Suprapubic skin (tissue), 4 donors: ENCODE measurements at regions not wholly inside any gene's neighbourhood (a gene's known extent, or its start where the extent isn't known, plus 50 kb on each side); places are given as distances from the start of the nearest gene placed in this dataset.
A peak's percentile ranks its signal among the peaks of the same experiment; 100 is the strongest.

ENCODE experiments used
- DNase-seq, 2 donors: peaks; one replicate each; pipeline ENCODE4 v3.0.0-alpha.2; 2019; ENCODE audit warnings: low spot score in 2 of 2
- H3K27ac ChIP-seq: fragments of 200-600 bp; sonication (generic); one replicate; pipeline ENCODE4 v1.5.1; 2019
- H3K27me3 ChIP-seq: fragments of 200-600 bp; sonication (generic); one replicate; pipeline ENCODE4 v1.5.1; 2019
- H3K36me3 ChIP-seq: fragments of 200-600 bp; sonication (generic); one replicate; pipeline ENCODE4 v1.5.1; 2019
- H3K4me1 ChIP-seq: fragments of 200-600 bp; sonication (generic); one replicate; pipeline ENCODE4 v1.5.1; 2019
- H3K4me3 ChIP-seq: fragments of 200-600 bp; sonication (generic); one replicate; pipeline ENCODE4 v1.5.1; 2019; ENCODE audit warnings: mild to moderate bottlenecking
- H3K9me3 ChIP-seq: fragments of 200-600 bp; sonication (generic); one replicate; pipeline ENCODE4 v1.5.1; 2019
- EP300 ChIP-seq: sonication (generic); formaldehyde crosslinking; IDR thresholded peaks from one replicate; pipeline ENCODE4 v1.6.1; 2017; ENCODE audit warnings: antibody characterized with exemption
- POLR2A ChIP-seq, 2 donors: fragments of 450-650 bp; IDR thresholded peaks; one replicate each; pipeline ENCODE4 v1.6.1; 2017; ENCODE audit warnings: antibody characterized with exemption in 2 of 2, mild to moderate bottlenecking in 2 of 2, moderate library complexity in 2 of 2
- POLR2AphosphoS5 ChIP-seq, 3 donors: sonication (generic); formaldehyde crosslinking; IDR thresholded peaks; one replicate each; pipeline ENCODE4 v1.6.1; 2017; ENCODE audit warnings: antibody characterized with exemption in 3 of 3
- WGBS: methylation state at CpG from one replicate; pipeline ENCODE4 v1.1.5; 2018; 5-methylcytosine and 5-hydroxymethylcytosine counted together
- TF ChIP-seq, protein P1 (sequence below), 2 donors: fragments of 200-600 bp in 1 of 2; fragments of 450-650 bp in 1 of 2; sonication (generic) in 1 of 2; IDR thresholded peaks; one replicate each; pipeline ENCODE4 v1.5.1; 2016 to 2019; ENCODE audit warnings: antibody characterized with exemption in 2 of 2, mild to moderate bottlenecking in 1 of 2, moderate library complexity in 1 of 2

- H3K36me3 ChIP-seq: no peaks in the 10 kb centered on the region
- H3K4me1 ChIP-seq: peaks cover 8% of the 10 kb centered on the region
- 57% methylated on average over 12 of the region's 23 CpGs for WGBS
- H3K27ac ChIP-seq: no peak overlapping the region
- H3K4me3 ChIP-seq: no peak overlapping the region
- no peaks in the 10 kb centered on the region for H3K9me3 ChIP-seq
- H3K27me3 ChIP-seq: peaks cover 6% of the 10 kb centered on the region
- TF ChIP-seq POLR2AphosphoS5 (IDR thresholded peaks at IDR 0.05) (no peak), POLR2A (IDR thresholded peaks at IDR 0.05) (no peak), EP300 (no peak)
- TF ChIP-seq, protein P1, sequence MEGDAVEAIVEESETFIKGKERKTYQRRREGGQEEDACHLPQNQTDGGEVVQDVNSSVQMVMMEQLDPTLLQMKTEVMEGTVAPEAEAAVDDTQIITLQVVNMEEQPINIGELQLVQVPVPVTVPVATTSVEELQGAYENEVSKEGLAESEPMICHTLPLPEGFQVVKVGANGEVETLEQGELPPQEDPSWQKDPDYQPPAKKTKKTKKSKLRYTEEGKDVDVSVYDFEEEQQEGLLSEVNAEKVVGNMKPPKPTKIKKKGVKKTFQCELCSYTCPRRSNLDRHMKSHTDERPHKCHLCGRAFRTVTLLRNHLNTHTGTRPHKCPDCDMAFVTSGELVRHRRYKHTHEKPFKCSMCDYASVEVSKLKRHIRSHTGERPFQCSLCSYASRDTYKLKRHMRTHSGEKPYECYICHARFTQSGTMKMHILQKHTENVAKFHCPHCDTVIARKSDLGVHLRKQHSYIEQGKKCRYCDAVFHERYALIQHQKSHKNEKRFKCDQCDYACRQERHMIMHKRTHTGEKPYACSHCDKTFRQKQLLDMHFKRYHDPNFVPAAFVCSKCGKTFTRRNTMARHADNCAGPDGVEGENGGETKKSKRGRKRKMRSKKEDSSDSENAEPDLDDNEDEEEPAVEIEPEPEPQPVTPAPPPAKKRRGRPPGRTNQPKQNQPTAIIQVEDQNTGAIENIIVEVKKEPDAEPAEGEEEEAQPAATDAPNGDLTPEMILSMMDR (IDR thresholded peaks at IDR 0.05): no peak
- no peak for DNase-seq
These were observed 196.4 kb downstream of the IGLL1 start for GRCh38 chr22:23383491-23384361.

- 72% methylated on average over 12 of the region's 16 CpGs for WGBS
These were observed 197.5 kb downstream of the IGLL1 start for GRCh38 chr22:23382428-23383218.

DNA sequence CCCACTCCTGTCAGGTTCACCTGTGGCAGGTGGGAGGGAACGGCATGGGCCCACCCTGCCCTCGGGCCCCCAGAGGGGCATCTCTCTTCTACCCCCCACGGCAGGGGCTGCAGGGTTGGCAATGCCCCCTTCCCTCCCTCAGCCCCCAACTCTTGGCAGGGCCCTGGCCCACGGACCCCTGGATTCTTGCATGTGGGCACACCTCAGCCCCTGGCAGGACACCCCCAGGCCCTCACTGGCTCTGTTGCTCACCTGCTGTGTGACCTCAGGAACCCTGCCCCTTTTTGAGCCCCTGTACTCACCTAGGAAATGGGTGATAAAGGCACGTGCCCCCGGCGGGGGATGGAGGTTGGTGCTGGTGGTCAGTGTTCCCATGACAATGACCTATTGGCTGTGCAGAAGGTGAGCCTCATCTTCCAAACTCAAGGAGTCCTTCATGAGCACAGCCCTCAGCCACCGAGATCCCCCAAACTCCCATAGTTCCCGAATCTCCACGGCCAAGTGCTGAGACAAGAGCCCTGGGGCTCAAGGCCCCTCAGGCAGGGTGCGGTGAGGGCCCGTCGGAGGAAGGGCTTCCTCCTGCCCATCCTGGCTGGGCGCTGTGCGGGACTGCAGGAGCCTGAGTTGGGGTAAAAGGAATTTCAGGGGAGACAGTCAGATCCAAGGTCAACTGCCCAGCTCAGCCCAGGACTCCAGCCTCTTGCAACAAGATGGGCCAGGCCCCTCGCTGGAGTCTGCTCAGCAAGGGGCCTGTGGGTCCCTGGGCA is 198.2 kb downstream of the IGLL1 start:
- Histone ChIP-seq H3K4me3 (no peak overlapping the region), H3K4me1 (peaks cover 8% of the 10 kb centered on the region), H3K36me3 (no peaks in the 10 kb centered on the region), H3K9me3 (no peaks in the 10 kb centered on the region), H3K27ac (no peak overlapping the region), H3K27me3 (peaks cover 6% of the 10 kb centered on the region)
- WGBS: 77% methylated on average over 12 of the region's 16 CpGs
- peak in 1 of 2 donors; percentile 44 for DNase-seq
- TF ChIP-seq, protein P1 (IDR thresholded peaks at IDR 0.05): no peak
- TF ChIP-seq EP300 (no peak), POLR2AphosphoS5 (IDR thresholded peaks at IDR 0.05) (no peak), POLR2A (IDR thresholded peaks at IDR 0.05) (no peak)

More at GRCh38 chr22:23382428-23383218, 197.5 kb downstream of the IGLL1 start:
- no peaks in the 10 kb centered on the region for H3K9me3 ChIP-seq
- peaks cover 8% of the 10 kb centered on the region for H3K4me1 ChIP-seq
- no peak overlapping the region for H3K4me3 ChIP-seq
- peaks cover 6% of the 10 kb centered on the region for H3K27me3 ChIP-seq
- no peak overlapping the region for H3K27ac ChIP-seq
- H3K36me3 ChIP-seq: no peaks in the 10 kb centered on the region
- TF ChIP-seq POLR2AphosphoS5 (IDR thresholded peaks at IDR 0.05) (no peak), EP300 (no peak), POLR2A (IDR thresholded peaks at IDR 0.05) (no peak)
- TF ChIP-seq, protein P1 (IDR thresholded peaks at IDR 0.05): no peak
- DNase-seq: peak in 1 of 2 donors; percentile 72

DNA sequence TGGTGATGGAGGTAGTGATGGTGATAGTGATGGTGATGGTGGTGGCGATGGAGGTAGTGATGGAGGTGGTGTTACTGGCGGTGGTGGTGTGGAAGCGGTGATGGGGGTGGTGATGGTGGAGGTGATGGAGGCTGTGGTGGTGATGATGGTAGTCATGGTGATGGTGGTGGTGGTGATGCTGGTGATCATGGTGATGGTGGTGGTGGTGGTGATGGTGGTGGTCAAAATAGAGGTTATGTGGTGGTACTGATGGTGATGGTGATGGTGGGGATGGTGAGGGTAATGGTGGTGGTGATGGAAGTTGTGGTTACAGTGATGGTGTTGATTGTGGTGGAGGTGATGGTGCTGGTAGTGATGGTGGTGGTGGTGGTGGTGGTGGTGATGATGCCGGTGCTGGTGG is 199.2 kb downstream of the IGLL1 start:
- Histone ChIP-seq H3K9me3 (no peaks in the 10 kb centered on the region), H3K4me3 (no peak overlapping the region), H3K36me3 (no peaks in the 10 kb centered on the region), H3K27me3 (peaks cover 5% of the 10 kb centered on the region), H3K27ac (no peak overlapping the region), H3K4me1 (peaks cover 6% of the 10 kb centered on the region)
- TF ChIP-seq, protein P1 (IDR thresholded peaks at IDR 0.05): no peak
- no peak for TF ChIP-seq EP300
- TF ChIP-seq POLR2A (IDR thresholded peaks at IDR 0.05): no peak
- no peak for TF ChIP-seq POLR2AphosphoS5 (IDR thresholded peaks at IDR 0.05)
- 89% methylated on average over 4 of the region's 4 CpGs for WGBS
- peak in 1 of 2 donors; percentile 7 for DNase-seq
